Panc1 (cell line): ENCODE measurements at regions not wholly inside any gene's neighbourhood (a gene's known extent, or its start where the extent isn't known, plus 50 kb on each side); places are given as distances from the start of the nearest gene placed in this dataset.

Source experiments
- POLR2AphosphoS5 ChIP-seq: IDR thresholded peaks from 2 replicates; pipeline ENCODE4 v1.6.1; 2012; ENCODE audit warnings: mild to moderate bottlenecking, low read depth, low read length, moderate library complexity
- REST ChIP-seq, 2 experiments: IDR thresholded peaks; 2 replicates each; pipeline ENCODE4 v1.6.1; 2011 to 2012; ENCODE audit warnings: low read depth in 2 of 2, control low read depth in 1 of 2, low read length in 1 of 2, mild to moderate bottlenecking in 1 of 2, moderate library complexity in 1 of 2; ENCODE audit not compliant: insufficient read depth in 1 of 2
- SIN3A ChIP-seq: IDR thresholded peaks from 2 replicates; pipeline ENCODE4 v1.6.1; 2012; ENCODE audit warnings: low read depth, mild to moderate bottlenecking, low read length, moderate library complexity, borderline replicate concordance; ENCODE audit not compliant: insufficient read depth
- TCF7L2 ChIP-seq: IDR thresholded peaks from 2 replicates; pipeline ENCODE4 v1.6.1; 2011; ENCODE audit warnings: mild to moderate bottlenecking, low read depth, low read length, inconsistent platforms
- TF ChIP-seq, protein P1 (sequence below): fragments of 450-650 bp; IDR thresholded peaks from 2 replicates; pipeline ENCODE4 v1.5.1; 2017; ENCODE audit warnings: mild to moderate bottlenecking

DNA sequence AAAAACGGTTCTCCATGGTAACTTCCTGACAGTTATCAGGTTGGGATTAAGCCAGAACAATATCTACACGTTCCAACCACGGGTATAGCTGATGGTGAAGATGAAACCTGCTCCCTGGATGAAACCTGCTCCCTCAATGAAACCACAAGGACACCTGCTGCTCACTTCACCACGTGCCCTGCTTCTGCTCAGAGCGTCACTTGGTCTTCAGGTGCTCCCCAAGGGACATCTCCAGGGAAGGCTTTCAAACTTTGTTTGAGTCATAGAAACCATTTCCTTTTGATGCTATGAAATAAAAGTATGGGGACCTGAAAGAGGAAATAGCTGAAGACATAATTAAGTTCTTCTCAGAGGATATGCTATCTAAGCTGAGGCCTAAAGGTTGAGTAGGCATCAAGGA is 242.4 kb downstream of the MED10 start:
- TF ChIP-seq, protein P1, sequence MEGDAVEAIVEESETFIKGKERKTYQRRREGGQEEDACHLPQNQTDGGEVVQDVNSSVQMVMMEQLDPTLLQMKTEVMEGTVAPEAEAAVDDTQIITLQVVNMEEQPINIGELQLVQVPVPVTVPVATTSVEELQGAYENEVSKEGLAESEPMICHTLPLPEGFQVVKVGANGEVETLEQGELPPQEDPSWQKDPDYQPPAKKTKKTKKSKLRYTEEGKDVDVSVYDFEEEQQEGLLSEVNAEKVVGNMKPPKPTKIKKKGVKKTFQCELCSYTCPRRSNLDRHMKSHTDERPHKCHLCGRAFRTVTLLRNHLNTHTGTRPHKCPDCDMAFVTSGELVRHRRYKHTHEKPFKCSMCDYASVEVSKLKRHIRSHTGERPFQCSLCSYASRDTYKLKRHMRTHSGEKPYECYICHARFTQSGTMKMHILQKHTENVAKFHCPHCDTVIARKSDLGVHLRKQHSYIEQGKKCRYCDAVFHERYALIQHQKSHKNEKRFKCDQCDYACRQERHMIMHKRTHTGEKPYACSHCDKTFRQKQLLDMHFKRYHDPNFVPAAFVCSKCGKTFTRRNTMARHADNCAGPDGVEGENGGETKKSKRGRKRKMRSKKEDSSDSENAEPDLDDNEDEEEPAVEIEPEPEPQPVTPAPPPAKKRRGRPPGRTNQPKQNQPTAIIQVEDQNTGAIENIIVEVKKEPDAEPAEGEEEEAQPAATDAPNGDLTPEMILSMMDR: no peak
- TF ChIP-seq REST (IDR thresholded peaks at IDR 0.05; ENCODE audit: insufficient read depth in 1 of 2, low read depth in 2 of 2, low read length in 1 of 2) (no peak), SIN3A (no peak), POLR2AphosphoS5 (no peak), TCF7L2 (no peak)
